ENCODE measurements at regions not wholly inside any gene's neighbourhood (a gene's known extent, or its start where the extent isn't known, plus 50 kb on each side); places are given as distances from the start of the nearest gene placed in this dataset.

- TF ChIP-seq ZNF362 (tag by site-specific recombination; IDR thresholded peaks at IDR 0.05): no peak
- no peak for TF ChIP-seq GLIS1 (tag by site-specific recombination; IDR thresholded peaks at IDR 0.05)
- TF ChIP-seq ZNF558 (tag by site-specific recombination; IDR thresholded peaks at IDR 0.05): no peak
- no peak for TF ChIP-seq ZNF292 (tag by site-specific recombination; IDR thresholded peaks at IDR 0.05; ENCODE audit: borderline replicate concordance, low read depth)
- TF ChIP-seq REST (tag by site-specific recombination; IDR thresholded peaks at IDR 0.05): no peak
- TF ChIP-seq ZNF645 (tag by site-specific recombination; IDR thresholded peaks at IDR 0.05): no peak
- no peak for TF ChIP-seq ZNF623 (tag by site-specific recombination; IDR thresholded peaks at IDR 0.05)
- TF ChIP-seq CTCF (tag by site-specific recombination; IDR thresholded peaks at IDR 0.05): no peak
- no peak for TF ChIP-seq ZBTB1 (tag by site-specific recombination; IDR thresholded peaks at IDR 0.05)
- no peak for TF ChIP-seq ZNF274 (IDR thresholded peaks at IDR 0.05; ENCODE audit: low read length)
- TF ChIP-seq ZNF274 (tag by site-specific recombination; IDR thresholded peaks at IDR 0.05; ENCODE audit: borderline replicate concordance): no peak
- no peak for TF ChIP-seq PBX3 (CRISPR knock-in tag; IDR thresholded peaks at IDR 0.05)
- TF ChIP-seq YY1 (tag by site-specific recombination; IDR thresholded peaks at IDR 0.05): no peak
- no peak for TF ChIP-seq ZEB2 (tag by site-specific recombination; IDR thresholded peaks at IDR 0.05)
Observed at GRCh38 chr3:102348904-102349303, 85.9 kb upstream of the ZPLD1 start.

Measured in HEK293 (cell line).